Retinal pigment epithelial cell (primary cell): ENCODE measurements at regions not wholly inside any gene's neighbourhood (a gene's known extent, or its start where the extent isn't known, plus 50 kb on each side); places are given as distances from the start of the nearest gene placed in this dataset.

Source experiments
- DNase-seq: peaks from one replicate; pipeline ENCODE4 v3.0.0-alpha.2; 2010; ENCODE audit warnings: low read depth
- H3K4me3 ChIP-seq: 2 replicates; pipeline ENCODE4 v1.5.1; 2011; ENCODE audit warnings: mild to moderate bottlenecking, low read length, control low read depth, moderate library complexity
- CTCF ChIP-seq: conservative IDR thresholded peaks from 2 replicates; pipeline ENCODE4 v1.5.1; 2011; ENCODE audit warnings: low read depth, low read length, control low read depth, inconsistent platforms

GRCh38 chr2:120809609-120810440, 74.2 kb downstream of the GLI2 start:
- H3K4me3 ChIP-seq, result no peak overlapping the region
- no peak for DNase-seq
- no peak for TF ChIP-seq CTCF

DNA sequence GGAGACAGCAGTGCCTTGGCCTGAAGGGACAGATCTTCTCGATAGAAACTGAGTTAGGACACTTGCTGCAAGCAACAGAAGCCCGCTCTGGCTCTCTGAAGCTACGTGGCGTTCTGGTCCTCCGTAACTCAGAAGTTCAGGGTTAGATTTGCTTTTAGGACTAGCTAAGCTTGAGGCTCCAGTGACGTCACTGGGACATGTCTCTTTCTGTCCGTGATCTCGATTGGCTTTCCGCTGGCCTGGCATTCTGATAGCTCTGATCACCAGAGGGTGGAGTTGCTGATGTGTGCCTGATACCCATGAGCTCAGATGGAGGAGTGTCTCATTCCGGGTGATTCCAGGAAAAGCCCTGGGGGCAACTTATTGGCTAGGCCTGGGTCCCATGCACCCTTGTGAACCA, 75.0 kb downstream of the GLI2 start:
- H3K4me3 ChIP-seq, result no peak overlapping the region
- no peak for DNase-seq
- no peak for TF ChIP-seq CTCF

DNA sequence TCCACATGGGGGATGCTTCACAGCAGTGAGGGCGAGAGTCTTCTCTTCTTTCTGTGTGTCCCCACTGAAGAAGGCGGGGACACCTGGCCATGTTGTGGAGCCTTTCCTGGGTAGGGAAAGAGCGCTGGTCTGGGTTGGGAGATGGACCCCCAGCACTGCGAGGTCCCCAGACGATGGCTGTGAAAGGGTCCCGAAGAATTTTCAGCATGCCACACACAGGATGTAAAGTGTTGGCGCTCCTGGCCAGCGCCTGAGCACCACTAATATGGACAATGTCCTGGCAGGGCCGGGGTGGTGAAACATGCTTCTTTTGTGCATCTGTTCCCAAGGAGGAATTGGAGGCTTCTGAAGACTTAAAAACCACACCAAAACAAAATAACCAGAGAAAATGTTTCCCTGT, 77.2 kb downstream of the GLI2 start:
- TF ChIP-seq CTCF, result no peak
- H3K4me3 ChIP-seq, result no peak overlapping the region
- DNase-seq, result no peak

- TF ChIP-seq CTCF, result no peak
- H3K4me3 ChIP-seq, result no peak overlapping the region
- no peak for DNase-seq
Observed at GRCh38 chr2:120814352-120814751, 78.7 kb downstream of the GLI2 start.

GRCh38 chr2:120815292-120815691, 79.6 kb downstream of the GLI2 start:
- H3K4me3 ChIP-seq, result no peak overlapping the region
- DNase-seq, result no peak
- no peak for TF ChIP-seq CTCF

- no peak overlapping the region for H3K4me3 ChIP-seq
- no peak for TF ChIP-seq CTCF
- DNase-seq, result no peak
Observed at GRCh38 chr2:120817136-120817955, 81.7 kb downstream of the GLI2 start.

DNA sequence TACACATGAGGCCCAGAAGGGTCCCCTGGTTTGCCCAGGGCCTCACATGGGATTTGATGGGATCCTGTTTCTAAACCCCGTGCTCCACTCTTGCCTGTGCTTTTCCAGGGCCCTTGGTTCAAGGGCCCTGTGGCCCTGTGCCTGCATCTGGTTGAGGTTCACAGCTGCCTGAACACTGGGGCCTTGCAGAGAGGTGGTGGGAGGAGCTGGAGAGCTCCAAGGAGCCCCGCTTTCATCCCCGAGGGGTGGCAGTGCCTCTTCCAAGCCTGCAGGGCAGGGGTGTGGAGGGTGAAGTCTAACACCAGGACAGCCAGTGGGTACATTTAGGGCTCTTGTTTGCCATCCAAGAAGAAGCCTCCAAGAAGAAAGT, 82.3 kb downstream of the GLI2 start:
- no peak for DNase-seq
- TF ChIP-seq CTCF, result no peak
- H3K4me3 ChIP-seq, result no peak overlapping the region
